H1 (cell line): ENCODE measurements at regions not wholly inside any gene's neighbourhood (a gene's known extent, or its start where the extent isn't known, plus 50 kb on each side); places are given as distances from the start of the nearest gene placed in this dataset.

Experiments
- CHD7 ChIP-seq: fragments of 300-600 bp; sonication (generic); IDR thresholded peaks from 2 replicates; pipeline ENCODE4 v1.7.1; 2012; ENCODE audit warnings: low read length, moderate library complexity, mild to moderate bottlenecking, inconsistent platforms; ENCODE audit not compliant: insufficient replicate concordance
- EZH2 ChIP-seq: fragments of 200-600 bp; sonication (generic); IDR thresholded peaks from 2 replicates; pipeline ENCODE4 v1.7.1; 2012; ENCODE audit warnings: low read depth, mild to moderate bottlenecking, moderate library complexity, low read length, inconsistent platforms; ENCODE audit not compliant: severe bottlenecking
- YY1 ChIP-seq: IDR thresholded peaks from 2 replicates; pipeline ENCODE4 v1.6.1; 2011; ENCODE audit warnings: low read depth, mild to moderate bottlenecking, low read length

- no peak for TF ChIP-seq CHD7
- TF ChIP-seq EZH2: no peak
- no peak for TF ChIP-seq YY1
These were observed 657.4 kb downstream of the AJAP1 start (continued) for GRCh38 chr1:5311634-5312292.
